ENCODE measurements at regions not wholly inside any gene's neighbourhood (a gene's known extent, or its start where the extent isn't known, plus 50 kb on each side); places are given as distances from the start of the nearest gene placed in this dataset.

DNA sequence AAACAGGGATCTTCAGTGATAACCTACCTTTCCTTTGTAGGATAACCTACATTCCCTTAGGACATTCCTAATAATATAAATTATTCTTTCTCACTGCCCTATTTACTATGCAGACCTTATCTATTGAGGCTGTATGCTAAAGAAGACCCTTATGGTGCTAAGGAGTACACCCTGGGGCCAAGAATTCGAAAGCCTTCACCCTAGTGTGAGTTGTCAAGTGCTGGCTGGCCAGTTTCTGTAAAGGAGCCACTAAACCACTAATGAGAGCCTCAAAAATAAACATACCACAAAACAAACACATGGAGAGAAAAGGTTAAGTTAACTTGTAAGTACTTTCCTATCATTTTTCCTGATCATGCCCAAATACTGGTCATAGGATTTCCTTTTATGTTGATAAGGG is 315.0 kb upstream of the CAMK1G start:
- Mint-ChIP-seq H3K27ac (no peak overlapping the region), H3K4me1 (ENCODE audit: low read depth) (no peaks in the 10 kb centered on the region), H3K9me3 (no peaks in the 10 kb centered on the region), H3K36me3 (ENCODE audit: low read depth) (no peaks in the 10 kb centered on the region), H3K4me3 (no peak overlapping the region), H3K27me3 (ENCODE audit: low read depth) (no peaks in the 10 kb centered on the region)

DNA sequence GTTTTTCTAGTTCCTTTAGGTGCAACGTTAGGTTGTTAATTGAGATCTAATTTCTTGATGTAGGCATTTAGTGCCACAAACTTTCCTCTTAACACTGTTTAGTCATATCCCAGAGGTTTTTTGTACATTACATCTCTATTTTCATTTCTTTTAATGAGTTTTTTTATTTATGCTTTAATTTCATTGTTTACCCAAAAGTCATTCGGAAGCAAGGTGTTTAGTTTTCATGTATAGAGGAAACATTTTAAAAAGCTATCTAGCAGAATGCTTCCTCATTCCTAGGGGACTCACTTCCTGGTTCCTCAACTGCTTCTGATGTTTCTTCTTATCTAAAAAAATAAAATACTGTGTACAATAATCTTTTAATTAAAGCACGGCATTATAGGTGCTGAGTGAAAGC is 307.2 kb upstream of the CAMK1G start:
- no peaks in the 10 kb centered on the region for H3K9me3 Mint-ChIP-seq
- H3K27me3 Mint-ChIP-seq (ENCODE audit: low read depth), result no peaks in the 10 kb centered on the region
- H3K4me3 Mint-ChIP-seq, result no peak overlapping the region
- H3K27ac Mint-ChIP-seq, result no peak overlapping the region
- H3K36me3 Mint-ChIP-seq (ENCODE audit: low read depth), result no peaks in the 10 kb centered on the region
- H3K4me1 Mint-ChIP-seq (ENCODE audit: low read depth), result no peaks in the 10 kb centered on the region

DNA sequence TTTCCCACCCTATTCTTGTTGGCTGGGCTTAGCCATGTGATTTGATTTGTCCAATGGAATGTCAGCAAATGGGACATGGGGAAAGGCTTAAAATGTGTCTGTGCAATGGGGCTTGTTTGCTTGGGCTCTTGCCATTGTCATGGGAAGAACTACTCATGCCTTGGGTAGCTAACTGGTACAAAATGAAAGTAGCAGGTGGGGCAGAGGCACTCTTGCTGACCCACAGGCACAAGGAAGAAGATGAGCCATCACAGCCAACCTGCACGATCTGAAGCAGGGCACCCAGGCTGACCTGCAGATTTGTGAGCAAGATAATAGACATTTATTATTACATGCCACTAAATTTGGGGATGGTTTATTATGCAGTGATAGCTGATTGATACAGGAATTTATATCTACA is 305.9 kb upstream of the CAMK1G start:
- Mint-ChIP-seq H3K4me1 (ENCODE audit: low read depth) (no peaks in the 10 kb centered on the region), H3K9me3 (no peaks in the 10 kb centered on the region), H3K27me3 (ENCODE audit: low read depth) (no peaks in the 10 kb centered on the region), H3K36me3 (ENCODE audit: low read depth) (no peaks in the 10 kb centered on the region), H3K27ac (no peak overlapping the region), H3K4me3 (no peak overlapping the region)

- H3K4me1 Mint-ChIP-seq (ENCODE audit: low read depth), result no peaks in the 10 kb centered on the region
- no peak overlapping the region for H3K4me3 Mint-ChIP-seq
- peaks cover 7% of the 10 kb centered on the region for H3K27me3 Mint-ChIP-seq (ENCODE audit: low read depth)
- H3K27ac Mint-ChIP-seq, result no peak overlapping the region
- H3K36me3 Mint-ChIP-seq (ENCODE audit: low read depth), result no peaks in the 10 kb centered on the region
- no peaks in the 10 kb centered on the region for H3K9me3 Mint-ChIP-seq
These were observed 291.8 kb upstream of the CAMK1G start for GRCh38 chr1:209291715-209292114.

- Mint-ChIP-seq H3K4me3 (no peak overlapping the region), H3K4me1 (ENCODE audit: low read depth) (no peaks in the 10 kb centered on the region), H3K9me3 (no peaks in the 10 kb centered on the region), H3K36me3 (ENCODE audit: low read depth) (no peaks in the 10 kb centered on the region), H3K27me3 (ENCODE audit: low read depth) (peaks cover 9% of the 10 kb centered on the region), H3K27ac (no peak overlapping the region)
These were observed 280.5 kb upstream of the CAMK1G start for GRCh38 chr1:209302779-209303568.

GRCh38 chr1:209304166-209304565 is 279.3 kb upstream of the CAMK1G start:
- no peaks in the 10 kb centered on the region for H3K9me3 Mint-ChIP-seq
- no peak overlapping the region for H3K27ac Mint-ChIP-seq
- no peak overlapping the region for H3K4me3 Mint-ChIP-seq
- H3K27me3 Mint-ChIP-seq (ENCODE audit: low read depth), result peaks cover 9% of the 10 kb centered on the region
- H3K4me1 Mint-ChIP-seq (ENCODE audit: low read depth), result no peaks in the 10 kb centered on the region
- no peaks in the 10 kb centered on the region for H3K36me3 Mint-ChIP-seq (ENCODE audit: low read depth)

DNA sequence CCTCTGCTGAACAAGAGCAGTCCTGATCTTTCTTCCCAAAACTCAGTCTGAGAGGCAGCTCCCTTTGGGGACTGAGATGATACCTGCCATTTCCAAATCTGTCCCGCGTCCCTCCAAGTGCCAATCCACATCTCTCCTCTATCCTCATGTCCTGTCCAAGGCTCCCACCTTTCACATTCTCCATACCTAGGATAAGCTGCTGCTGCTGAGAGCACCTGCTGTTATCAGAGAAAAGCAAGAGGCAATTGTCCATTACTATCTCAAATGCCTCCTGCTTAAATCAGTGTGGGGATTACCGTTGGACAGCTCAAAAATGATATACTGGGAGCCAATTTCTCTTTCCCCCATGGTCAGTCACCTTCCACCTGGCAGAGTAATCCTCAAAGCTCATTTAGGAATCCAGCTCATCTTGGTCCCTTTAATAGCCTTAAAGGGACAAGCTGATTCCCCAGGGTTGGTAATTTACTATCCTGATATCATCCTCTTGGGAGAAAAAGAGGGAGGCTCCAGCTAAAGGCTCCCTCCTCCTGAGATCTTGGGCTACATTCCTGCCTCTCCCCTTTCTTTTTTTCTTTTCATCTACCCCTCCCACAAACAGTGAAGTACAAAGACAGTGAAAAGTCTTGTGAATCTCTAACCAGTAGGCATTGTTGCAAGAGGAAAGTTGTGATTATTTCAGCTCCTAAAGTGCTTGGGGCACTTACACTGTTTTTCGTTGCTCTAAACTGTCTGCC is 278.1 kb upstream of the CAMK1G start:
- Mint-ChIP-seq H3K36me3 (ENCODE audit: low read depth) (no peaks in the 10 kb centered on the region), H3K27ac (no peak overlapping the region), H3K4me3 (no peak overlapping the region), H3K4me1 (ENCODE audit: low read depth) (no peaks in the 10 kb centered on the region), H3K27me3 (ENCODE audit: low read depth) (peaks cover 4% of the 10 kb centered on the region), H3K9me3 (no peaks in the 10 kb centered on the region)

GRCh38 chr1:209307846-209308245 is 275.7 kb upstream of the CAMK1G start:
- H3K27ac Mint-ChIP-seq, result no peak overlapping the region
- H3K4me1 Mint-ChIP-seq (ENCODE audit: low read depth), result no peaks in the 10 kb centered on the region
- H3K4me3 Mint-ChIP-seq, result no peak overlapping the region
- no peaks in the 10 kb centered on the region for H3K36me3 Mint-ChIP-seq (ENCODE audit: low read depth)
- no peaks in the 10 kb centered on the region for H3K9me3 Mint-ChIP-seq
- peaks cover 7% of the 10 kb centered on the region for H3K27me3 Mint-ChIP-seq (ENCODE audit: low read depth)

GRCh38 chr1:209309198-209309597 is 274.3 kb upstream of the CAMK1G start:
- no peak overlapping the region for H3K27ac Mint-ChIP-seq
- H3K4me3 Mint-ChIP-seq, result no peak overlapping the region
- peaks cover 5% of the 10 kb centered on the region for H3K27me3 Mint-ChIP-seq (ENCODE audit: low read depth)
- no peaks in the 10 kb centered on the region for H3K4me1 Mint-ChIP-seq (ENCODE audit: low read depth)
- H3K9me3 Mint-ChIP-seq, result no peaks in the 10 kb centered on the region
- H3K36me3 Mint-ChIP-seq (ENCODE audit: low read depth), result no peaks in the 10 kb centered on the region

- no peak overlapping the region for H3K27ac Mint-ChIP-seq
- H3K27me3 Mint-ChIP-seq (ENCODE audit: low read depth), result peaks cover 3% of the 10 kb centered on the region
- no peak overlapping the region for H3K4me3 Mint-ChIP-seq
- no peaks in the 10 kb centered on the region for H3K36me3 Mint-ChIP-seq (ENCODE audit: low read depth)
- H3K9me3 Mint-ChIP-seq, result no peaks in the 10 kb centered on the region
- no peaks in the 10 kb centered on the region for H3K4me1 Mint-ChIP-seq (ENCODE audit: low read depth)
These were observed 271.7 kb upstream of the CAMK1G start for GRCh38 chr1:209311770-209312169.

GRCh38 chr1:209316929-209317328 is 266.6 kb upstream of the CAMK1G start:
- no peaks in the 10 kb centered on the region for H3K36me3 Mint-ChIP-seq (ENCODE audit: low read depth)
- H3K27me3 Mint-ChIP-seq (ENCODE audit: low read depth), result no peaks in the 10 kb centered on the region
- H3K27ac Mint-ChIP-seq, result no peak overlapping the region
- no peak overlapping the region for H3K4me3 Mint-ChIP-seq
- H3K9me3 Mint-ChIP-seq, result peaks cover 4% of the 10 kb centered on the region
- no peaks in the 10 kb centered on the region for H3K4me1 Mint-ChIP-seq (ENCODE audit: low read depth)

GRCh38 chr1:209318181-209319056 is 265.1 kb upstream of the CAMK1G start:
- Mint-ChIP-seq H3K36me3 (ENCODE audit: low read depth) (no peaks in the 10 kb centered on the region), H3K27me3 (ENCODE audit: low read depth) (no peaks in the 10 kb centered on the region), H3K9me3 (peaks cover 4% of the 10 kb centered on the region), H3K4me1 (ENCODE audit: low read depth) (no peaks in the 10 kb centered on the region), H3K4me3 (no peak overlapping the region), H3K27ac (no peak overlapping the region)

- Mint-ChIP-seq H3K36me3 (ENCODE audit: low read depth) (no peaks in the 10 kb centered on the region), H3K27me3 (ENCODE audit: low read depth) (no peaks in the 10 kb centered on the region), H3K27ac (no peak overlapping the region)
These were observed 264.5 kb upstream of the CAMK1G start for GRCh38 chr1:209319057-209319432.

DNA sequence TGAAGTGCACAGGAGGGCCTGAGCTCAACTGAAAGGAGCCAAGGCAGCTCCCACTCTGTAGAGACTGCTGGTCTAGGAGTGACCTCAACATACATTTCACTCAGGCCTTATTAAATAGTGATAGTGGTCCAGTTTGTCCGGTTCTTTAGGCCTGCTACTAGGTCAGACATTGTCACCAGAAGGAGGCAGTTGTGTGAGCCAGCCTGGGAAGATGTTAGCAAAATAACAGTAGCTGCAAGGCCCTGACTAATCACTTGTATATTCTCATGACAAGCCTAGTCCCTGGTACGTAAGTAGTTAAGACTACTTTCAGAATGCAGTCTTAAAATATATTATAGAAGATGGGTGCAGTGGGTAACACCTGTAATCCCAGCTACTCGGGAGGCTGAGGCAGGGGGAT is 264.0 kb upstream of the CAMK1G start:
- H3K9me3 Mint-ChIP-seq, result peaks cover 4% of the 10 kb centered on the region
- no peaks in the 10 kb centered on the region for H3K36me3 Mint-ChIP-seq (ENCODE audit: low read depth)
- no peaks in the 10 kb centered on the region for H3K27me3 Mint-ChIP-seq (ENCODE audit: low read depth)
- H3K4me3 Mint-ChIP-seq, result no peak overlapping the region
- no peak overlapping the region for H3K27ac Mint-ChIP-seq
- no peaks in the 10 kb centered on the region for H3K4me1 Mint-ChIP-seq (ENCODE audit: low read depth)

More at GRCh38 chr1:209319057-209319432, 264.5 kb upstream of the CAMK1G start:
- peaks cover 4% of the 10 kb centered on the region for H3K9me3 Mint-ChIP-seq
- no peaks in the 10 kb centered on the region for H3K4me1 Mint-ChIP-seq (ENCODE audit: low read depth)
- no peak overlapping the region for H3K4me3 Mint-ChIP-seq

Data from T-helper 1 cell treated with Interleukin-12 subunit alpha and Interleukin-12 subunit beta and Interleukin-4 antibody, amounts not matched to agents 30 μg/mL and 1 μg/mL, for 36 hours (primary cell).